WERI-Rb-1 (cell line): ENCODE measurements at regions not wholly inside any gene's neighbourhood (a gene's known extent, or its start where the extent isn't known, plus 50 kb on each side); places are given as distances from the start of the nearest gene placed in this dataset.

ENCODE experiments used
- DNase-seq: peaks from one replicate; pipeline ENCODE4 v3.0.0-alpha.2; 2020
- H3K27ac ChIP-seq: fragments of 250-450 bp; sonication (Bioruptor Pico); 2 replicates; pipeline ENCODE4 v1.5.1; 2020; ENCODE audit warnings: mild to moderate bottlenecking, moderate library complexity
- H3K27me3 ChIP-seq: fragments of 250-450 bp; sonication (Bioruptor Pico); 2 replicates; pipeline ENCODE4 v1.5.1; 2021; ENCODE audit warnings: mild to moderate bottlenecking, low read depth, moderate library complexity; ENCODE audit not compliant: insufficient read depth, severe bottlenecking
- H3K36me3 ChIP-seq: fragments of 250-450 bp; sonication (Bioruptor Pico); 2 replicates; pipeline ENCODE4 v1.5.1; 2020; ENCODE audit warnings: mild to moderate bottlenecking, moderate library complexity
- H3K4me3 ChIP-seq: 2 replicates; pipeline ENCODE4 v1.5.1; 2011; ENCODE audit warnings: low read depth, mild to moderate bottlenecking, control low read depth, low read length
- H3K9me3 ChIP-seq: fragments of 250-450 bp; sonication (Bioruptor Pico); 2 replicates; pipeline ENCODE4 v1.5.1; 2021; ENCODE audit warnings: mild to moderate bottlenecking, moderate library complexity; ENCODE audit not compliant: severe bottlenecking
- TF ChIP-seq, protein P1 (sequence below): IDR thresholded peaks from 2 replicates; pipeline ENCODE4 v1.5.1; 2011; ENCODE audit warnings: low read depth, mild to moderate bottlenecking, control low read depth, inconsistent platforms, low read length

DNA sequence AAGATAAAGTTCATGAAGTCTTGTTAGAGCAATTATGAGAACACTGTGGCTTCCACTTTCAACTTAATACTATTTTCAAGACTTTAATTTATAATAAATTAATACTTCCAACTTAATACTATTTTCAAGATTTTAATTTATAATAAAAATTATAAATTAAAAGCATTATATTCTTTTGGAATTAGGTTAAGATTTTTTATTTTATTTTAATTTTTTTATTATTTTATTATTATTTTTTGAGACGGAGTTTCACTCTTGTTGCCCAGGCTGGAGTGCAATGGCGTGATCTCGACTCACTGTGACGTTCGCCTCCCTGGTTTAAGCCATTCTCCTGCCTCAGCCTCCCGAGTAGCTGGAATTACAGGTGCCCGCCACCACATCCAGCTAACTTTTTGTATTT, 126.0 kb upstream of the GUCY1A1 start:
- no peak overlapping the region for H3K4me3 ChIP-seq
- no peaks in the 10 kb centered on the region for H3K27me3 ChIP-seq
- no peak overlapping the region for H3K27ac ChIP-seq
- no peaks in the 10 kb centered on the region for H3K36me3 ChIP-seq
- TF ChIP-seq, protein P1, sequence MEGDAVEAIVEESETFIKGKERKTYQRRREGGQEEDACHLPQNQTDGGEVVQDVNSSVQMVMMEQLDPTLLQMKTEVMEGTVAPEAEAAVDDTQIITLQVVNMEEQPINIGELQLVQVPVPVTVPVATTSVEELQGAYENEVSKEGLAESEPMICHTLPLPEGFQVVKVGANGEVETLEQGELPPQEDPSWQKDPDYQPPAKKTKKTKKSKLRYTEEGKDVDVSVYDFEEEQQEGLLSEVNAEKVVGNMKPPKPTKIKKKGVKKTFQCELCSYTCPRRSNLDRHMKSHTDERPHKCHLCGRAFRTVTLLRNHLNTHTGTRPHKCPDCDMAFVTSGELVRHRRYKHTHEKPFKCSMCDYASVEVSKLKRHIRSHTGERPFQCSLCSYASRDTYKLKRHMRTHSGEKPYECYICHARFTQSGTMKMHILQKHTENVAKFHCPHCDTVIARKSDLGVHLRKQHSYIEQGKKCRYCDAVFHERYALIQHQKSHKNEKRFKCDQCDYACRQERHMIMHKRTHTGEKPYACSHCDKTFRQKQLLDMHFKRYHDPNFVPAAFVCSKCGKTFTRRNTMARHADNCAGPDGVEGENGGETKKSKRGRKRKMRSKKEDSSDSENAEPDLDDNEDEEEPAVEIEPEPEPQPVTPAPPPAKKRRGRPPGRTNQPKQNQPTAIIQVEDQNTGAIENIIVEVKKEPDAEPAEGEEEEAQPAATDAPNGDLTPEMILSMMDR, result no peak
- no peak for DNase-seq
- no peaks in the 10 kb centered on the region for H3K9me3 ChIP-seq

DNA sequence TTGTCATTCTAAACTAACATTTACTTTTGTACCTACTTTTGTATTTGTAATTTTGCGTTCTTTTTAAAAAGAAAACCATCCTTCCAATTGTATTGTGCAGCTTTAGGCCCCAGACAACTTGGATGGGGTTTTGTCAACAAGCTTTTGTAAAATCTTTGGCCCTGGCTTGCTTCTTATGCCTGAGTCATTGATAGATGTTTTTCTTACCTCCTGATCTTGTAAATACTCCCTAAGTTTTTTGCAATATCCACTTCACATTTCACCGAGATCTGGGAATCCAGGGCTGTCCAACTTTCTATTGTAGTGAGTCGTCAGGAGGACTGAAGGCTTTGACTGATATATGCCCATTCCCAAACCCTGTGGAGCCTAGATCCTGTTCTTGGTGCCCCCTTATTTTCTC, 126.9 kb upstream of the GUCY1A1 start:
- H3K27me3 ChIP-seq, result no peaks in the 10 kb centered on the region
- H3K36me3 ChIP-seq, result no peaks in the 10 kb centered on the region
- TF ChIP-seq, protein P1, result no peak
- H3K4me3 ChIP-seq, result no peak overlapping the region
- H3K27ac ChIP-seq, result no peak overlapping the region
- H3K9me3 ChIP-seq, result no peaks in the 10 kb centered on the region
- no peak for DNase-seq

DNA sequence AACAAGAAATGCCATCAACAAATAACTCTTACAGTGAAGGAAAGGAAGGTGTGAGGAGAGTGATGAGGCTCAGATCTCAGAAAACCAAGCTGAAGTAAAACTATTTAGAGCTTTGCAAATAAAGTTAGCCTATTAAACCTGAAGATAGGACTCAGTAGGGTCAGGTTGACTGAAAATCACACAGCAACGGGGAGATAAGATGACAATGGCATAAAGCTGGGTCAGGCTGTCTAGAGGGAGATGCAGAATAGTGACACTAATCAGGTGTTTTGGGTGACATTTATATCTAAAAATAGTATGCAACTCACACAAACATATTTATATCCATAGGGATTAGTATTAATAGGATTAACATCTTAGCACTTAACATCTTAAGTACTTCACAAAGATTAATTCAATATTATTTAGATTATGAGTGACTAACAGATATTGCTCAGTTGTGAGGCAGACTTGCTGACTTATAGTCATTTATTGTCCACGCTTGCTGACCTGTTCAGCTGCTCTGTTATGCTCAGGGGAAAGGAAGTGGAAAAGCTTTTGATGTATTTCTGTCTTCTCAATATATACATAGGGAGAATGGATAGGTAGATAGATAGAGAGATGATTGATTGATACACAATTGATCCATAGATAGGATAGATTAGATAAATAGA, 130.7 kb upstream of the GUCY1A1 start:
- Histone ChIP-seq H3K36me3 (no peaks in the 10 kb centered on the region), H3K9me3 (no peaks in the 10 kb centered on the region), H3K4me3 (no peak overlapping the region), H3K27me3 (no peaks in the 10 kb centered on the region), H3K27ac (no peak overlapping the region)
- TF ChIP-seq, protein P1, result no peak
- DNase-seq, result no peak

DNA sequence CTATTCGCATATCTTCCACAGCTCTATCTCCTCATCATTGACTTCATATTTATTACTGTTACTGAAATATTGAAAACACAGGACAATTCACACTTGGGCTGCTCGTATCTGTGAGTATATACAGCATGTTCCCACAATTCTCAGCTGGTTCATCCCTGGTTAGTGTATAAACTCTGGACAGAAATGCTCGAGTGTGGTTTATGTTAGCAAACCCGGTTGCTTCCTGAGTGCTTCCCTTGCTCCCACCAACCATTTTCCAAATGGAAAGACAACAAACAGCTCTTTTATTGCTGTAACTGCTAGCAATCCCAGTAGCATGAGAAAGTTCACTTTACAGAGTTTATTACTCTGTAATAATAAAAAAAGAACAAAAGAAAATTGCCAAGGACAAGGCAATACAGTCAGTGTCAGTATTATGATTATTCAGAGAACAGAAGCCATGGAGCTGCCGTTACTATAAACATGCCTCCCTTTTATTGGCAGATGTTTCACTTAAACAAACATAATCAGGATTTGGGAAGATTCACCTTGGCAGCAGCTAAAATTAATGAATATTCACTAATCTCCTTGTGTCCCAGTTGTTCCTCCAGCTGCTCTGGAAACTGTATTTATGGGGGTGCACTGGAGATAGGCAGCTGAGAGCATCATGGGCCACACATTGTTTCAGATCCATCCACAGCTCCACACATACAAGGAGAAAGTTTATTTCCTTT, 134.1 kb upstream of the GUCY1A1 start:
- Histone ChIP-seq H3K27ac (no peak overlapping the region), H3K4me3 (no peak overlapping the region), H3K36me3 (no peaks in the 10 kb centered on the region), H3K27me3 (no peaks in the 10 kb centered on the region), H3K9me3 (no peaks in the 10 kb centered on the region)
- DNase-seq, result no peak
- TF ChIP-seq, protein P1, result no peak

DNA sequence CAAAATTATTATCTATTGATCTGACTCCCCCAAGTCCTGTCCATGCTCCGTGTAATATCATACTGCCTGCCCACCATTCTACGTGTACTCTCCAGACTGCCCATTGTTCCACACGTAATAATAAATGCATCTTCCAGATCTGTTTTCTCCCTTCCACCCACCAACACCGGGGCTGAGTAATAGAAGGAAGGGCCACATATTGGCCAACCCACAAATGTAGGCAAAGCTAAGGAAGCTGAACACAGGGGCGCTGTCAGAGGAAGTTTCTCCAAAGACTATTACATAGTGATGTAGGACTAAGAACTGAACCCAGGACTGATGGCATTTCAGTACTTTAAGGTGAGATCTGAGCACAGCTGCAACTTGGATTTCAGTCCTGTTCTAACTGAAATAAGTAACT, 135.8 kb upstream of the GUCY1A1 start:
- DNase-seq, result no peak
- TF ChIP-seq, protein P1, result no peak
- no peak overlapping the region for H3K4me3 ChIP-seq
- H3K27ac ChIP-seq, result no peak overlapping the region
- H3K9me3 ChIP-seq, result no peaks in the 10 kb centered on the region
- no peaks in the 10 kb centered on the region for H3K27me3 ChIP-seq
- H3K36me3 ChIP-seq, result no peaks in the 10 kb centered on the region
